ENCODE measurements at regions not wholly inside any gene's neighbourhood (a gene's known extent, or its start where the extent isn't known, plus 50 kb on each side); places are given as distances from the start of the nearest gene placed in this dataset.
"Not testable (repeated sequence)": the region's sequence is repeated elsewhere in the genome, so short reads cannot be mapped to it uniquely, and the experiment has no call there.

- DNase-seq (ENCODE audit: low read depth) = no peak
Observed at GRCh38 chr4:30450474-30450873, 269.7 kb upstream of the PCDH7 start.

- no peak for DNase-seq (ENCODE audit: low read depth)
Observed at GRCh38 chr4:30454504-30454903, 265.7 kb upstream of the PCDH7 start.

- no peak for DNase-seq (ENCODE audit: low read depth)
Observed at GRCh38 chr4:30456716-30457115, 263.5 kb upstream of the PCDH7 start.

- no peak for DNase-seq (ENCODE audit: low read depth)
Observed at GRCh38 chr4:30460818-30461217, 259.4 kb upstream of the PCDH7 start.

- no peak for DNase-seq (ENCODE audit: low read depth)
Observed at GRCh38 chr4:30461218-30461617, 259.0 kb upstream of the PCDH7 start.

- DNase-seq (ENCODE audit: low read depth) = no peak
Observed at GRCh38 chr4:30462445-30463090, 257.6 kb upstream of the PCDH7 start.

GRCh38 chr4:30471861-30472260 is 248.3 kb upstream of the PCDH7 start:
- DNase-seq (ENCODE audit: low read depth) = no peak

- no peak for DNase-seq (ENCODE audit: low read depth)
Observed at GRCh38 chr4:30473225-30473624, 246.9 kb upstream of the PCDH7 start.

GRCh38 chr4:30495251-30495650 is 224.9 kb upstream of the PCDH7 start:
- no peak for DNase-seq (ENCODE audit: low read depth)

GRCh38 chr4:30495651-30496310 is 224.4 kb upstream of the PCDH7 start:
- no peak for DNase-seq (ENCODE audit: low read depth)

GRCh38 chr4:30511751-30512150 is 208.4 kb upstream of the PCDH7 start:
- no peak for DNase-seq (ENCODE audit: low read depth)

- DNase-seq (ENCODE audit: low read depth) = no peak
Observed at GRCh38 chr4:30518211-30518610, 202.0 kb upstream of the PCDH7 start.

- DNase-seq (ENCODE audit: low read depth) = no peak
Observed at GRCh38 chr4:30525662-30526315, 194.4 kb upstream of the PCDH7 start.

GRCh38 chr4:30535255-30535654 is 184.9 kb upstream of the PCDH7 start:
- no peak for DNase-seq (ENCODE audit: low read depth)

- no peak for DNase-seq (ENCODE audit: low read depth)
Observed at GRCh38 chr4:30536231-30536630, 183.9 kb upstream of the PCDH7 start.

GRCh38 chr4:30537456-30537855 is 182.7 kb upstream of the PCDH7 start:
- no peak for DNase-seq (ENCODE audit: low read depth)

GRCh38 chr4:30538794-30539193 is 181.4 kb upstream of the PCDH7 start:
- no peak for DNase-seq (ENCODE audit: low read depth)

- DNase-seq (ENCODE audit: low read depth) = no peak
Observed at GRCh38 chr4:30543057-30543456, 177.1 kb upstream of the PCDH7 start.

GRCh38 chr4:30553151-30553550 is 167.0 kb upstream of the PCDH7 start:
- DNase-seq (ENCODE audit: low read depth) = no peak

GRCh38 chr4:30553706-30554105 is 166.5 kb upstream of the PCDH7 start:
- DNase-seq (ENCODE audit: low read depth) = no peak

- no peak for DNase-seq (ENCODE audit: low read depth)
Observed at GRCh38 chr4:30555775-30556174, 164.4 kb upstream of the PCDH7 start.

GRCh38 chr4:30559481-30559880 is 160.7 kb upstream of the PCDH7 start:
- no peak for DNase-seq (ENCODE audit: low read depth)

GRCh38 chr4:30586850-30587249 is 133.3 kb upstream of the PCDH7 start:
- DNase-seq (ENCODE audit: low read depth) = no peak

- not testable (repeated sequence) for DNase-seq (ENCODE audit: low read depth)
Observed at GRCh38 chr4:30589669-30590068, 130.5 kb upstream of the PCDH7 start.

All from activated T-cell treated with anti-CD3 and anti-CD28 coated beads for 48 hours (primary cell).